Mucosa of rectum (tissue), 2 donors: ENCODE measurements at regions not wholly inside any gene's neighbourhood (a gene's known extent, or its start where the extent isn't known, plus 50 kb on each side); places are given as distances from the start of the nearest gene placed in this dataset.
"Not testable (repeated sequence)": the region's sequence is repeated elsewhere in the genome, so short reads cannot be mapped to it uniquely, and the experiment has no call there.

ENCODE experiments used
- H3K27ac ChIP-seq, 2 donors: one replicate each; pipeline ENCODE4 v1.7.0; 2013; ENCODE audit warnings: inconsistent platforms in 2 of 2, low read depth in 2 of 2, low read length in 2 of 2
- H3K27me3 ChIP-seq, 2 donors: one replicate each; pipeline ENCODE4 v1.7.0; 2013; ENCODE audit warnings: low read length in 2 of 2; ENCODE audit not compliant: control insufficient read depth in 2 of 2, insufficient read depth in 2 of 2
- H3K36me3 ChIP-seq, 2 donors: one replicate each; pipeline ENCODE4 v1.7.0; 2013; ENCODE audit warnings: low read length in 2 of 2; ENCODE audit not compliant: control insufficient read depth in 2 of 2, insufficient read depth in 2 of 2
- H3K4me1 ChIP-seq, 2 donors: one replicate each; pipeline ENCODE4 v1.7.0; 2013; ENCODE audit warnings: low read length in 2 of 2, mild to moderate bottlenecking in 1 of 2; ENCODE audit not compliant: control insufficient read depth in 2 of 2, insufficient read depth in 2 of 2
- H3K4me3 ChIP-seq, 2 donors: one replicate each; pipeline ENCODE4 v1.7.0; 2013; ENCODE audit warnings: low read length in 2 of 2
- H3K9ac ChIP-seq, 2 donors: one replicate each; pipeline ENCODE4 v1.7.0; 2013; ENCODE audit warnings: low read length in 2 of 2, low read depth in 1 of 2, mild to moderate bottlenecking in 1 of 2
- H3K9me3 ChIP-seq, 2 donors: one replicate each; pipeline ENCODE4 v1.7.0; 2013; ENCODE audit warnings: low read length in 2 of 2; ENCODE audit not compliant: control insufficient read depth in 2 of 2
- donor health status: healthy.
- donor health status: Normal muscosa, but diverticular disease.

- Histone ChIP-seq H3K36me3 (no peaks in the 10 kb centered on the region), H3K9me3 (no peaks in the 10 kb centered on the region), H3K27ac (no peak overlapping the region), H3K4me1 (peaks cover 15 to 22% of the 10 kb centered on the region in 2 donors), H3K4me3 (no peak overlapping the region), H3K9ac (no peak overlapping the region), H3K27me3 (no peaks in the 10 kb centered on the region)
Observed at GRCh38 chr1:168835176-168835575, 106.2 kb upstream of the DPT start.

GRCh38 chr1:168835791-168836190, 106.8 kb upstream of the DPT start:
- H3K27me3 ChIP-seq = no peaks in the 10 kb centered on the region
- no peak overlapping the region for H3K4me3 ChIP-seq
- H3K27ac ChIP-seq = no peak overlapping the region
- peaks cover 15 to 22% of the 10 kb centered on the region in 2 donors for H3K4me1 ChIP-seq
- H3K9ac ChIP-seq = no peak overlapping the region
- no peaks in the 10 kb centered on the region for H3K9me3 ChIP-seq
- no peaks in the 10 kb centered on the region for H3K36me3 ChIP-seq

- Histone ChIP-seq H3K27me3 (no peaks in the 10 kb centered on the region), H3K36me3 (no peaks in the 10 kb centered on the region), H3K9me3 (no peaks in the 10 kb centered on the region), H3K4me3 (no peak overlapping the region), H3K9ac (no peak overlapping the region), H3K4me1 (peaks cover 15 to 22% of the 10 kb centered on the region in 2 donors), H3K27ac (no peak overlapping the region)
Observed at GRCh38 chr1:168836469-168836868, 107.5 kb upstream of the DPT start.

DNA sequence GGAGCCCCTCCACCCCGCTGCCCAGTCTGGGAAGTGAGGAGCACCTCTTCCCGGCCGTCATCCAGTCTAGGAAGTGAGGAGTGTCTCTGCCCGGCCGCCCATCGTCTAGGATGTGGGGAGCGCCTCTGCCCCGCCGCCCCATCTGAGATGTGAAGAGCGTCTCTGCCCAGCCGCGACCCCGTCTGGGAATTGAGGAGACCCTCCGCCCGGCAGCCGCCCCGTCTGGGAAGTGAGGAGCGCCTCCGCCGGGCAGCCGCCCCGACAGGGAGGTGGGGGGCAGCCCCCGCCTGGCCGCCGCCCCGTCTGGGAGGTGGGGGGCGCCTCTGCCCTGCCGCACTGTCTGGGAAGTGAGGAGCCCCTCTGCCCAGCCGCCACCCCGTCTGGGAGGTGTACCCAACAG, 108.2 kb upstream of the DPT start:
- not testable (repeated sequence) for H3K9me3 ChIP-seq, H3K36me3 ChIP-seq, H3K27me3 ChIP-seq, H3K4me3 ChIP-seq, H3K27ac ChIP-seq, H3K9ac ChIP-seq
- H3K4me1 ChIP-seq = peaks cover 12 to 21% of the 10 kb centered on the region in 2 donors

GRCh38 chr1:168842306-168842705, 113.3 kb upstream of the DPT start:
- H3K36me3 ChIP-seq = no peaks in the 10 kb centered on the region
- no peak overlapping the region for H3K27ac ChIP-seq
- H3K4me3 ChIP-seq = no peak overlapping the region
- H3K9ac ChIP-seq = no peak overlapping the region
- peaks cover 0 to 26% of the 10 kb centered on the region in 2 donors for H3K4me1 ChIP-seq
- no peaks in the 10 kb centered on the region for H3K9me3 ChIP-seq
- no peaks in the 10 kb centered on the region for H3K27me3 ChIP-seq

- no peak overlapping the region for H3K4me3 ChIP-seq
- H3K27me3 ChIP-seq = no peaks in the 10 kb centered on the region
- peak overlapping the region in 1 of 2 donors; percentile 62 for H3K27ac ChIP-seq
- peaks cover 0 to 26% of the 10 kb centered on the region in 2 donors for H3K4me1 ChIP-seq
- no peaks in the 10 kb centered on the region for H3K36me3 ChIP-seq
- H3K9ac ChIP-seq = peak overlapping the region in 1 of 2 donors; percentile 5
- H3K9me3 ChIP-seq = no peaks in the 10 kb centered on the region
Observed at GRCh38 chr1:168842916-168843315, 113.9 kb upstream of the DPT start.

- Histone ChIP-seq H3K4me1 (peaks cover 0 to 26% of the 10 kb centered on the region in 2 donors), H3K27ac (peak overlapping the region in 1 of 2 donors; percentile 62), H3K36me3 (no peaks in the 10 kb centered on the region), H3K9me3 (no peaks in the 10 kb centered on the region), H3K9ac (peak overlapping the region in 1 of 2 donors; percentile 5), H3K4me3 (no peak overlapping the region), H3K27me3 (no peaks in the 10 kb centered on the region)
Observed at GRCh38 chr1:168843401-168843800, 114.4 kb upstream of the DPT start.

DNA sequence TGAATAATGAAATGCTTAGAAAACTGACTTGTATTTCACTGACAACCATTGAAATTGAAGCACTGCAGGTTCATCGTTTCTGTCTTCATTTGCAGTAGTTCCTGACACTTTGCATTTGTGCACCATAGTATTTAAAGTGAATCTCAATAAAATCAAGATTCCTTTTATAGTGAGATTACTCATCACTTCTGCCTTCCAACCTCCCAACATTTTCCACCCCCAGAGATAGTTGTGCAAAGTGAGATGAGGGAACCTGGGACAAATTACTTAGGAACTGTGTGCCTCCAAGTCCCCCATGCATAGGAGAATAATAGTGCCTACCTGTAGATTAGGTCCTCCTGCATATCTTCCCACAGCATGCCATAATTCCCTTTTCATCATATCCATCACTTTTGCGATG, 114.9 kb upstream of the DPT start:
- Histone ChIP-seq H3K27ac (no peak overlapping the region), H3K9me3 (no peaks in the 10 kb centered on the region), H3K4me3 (no peak overlapping the region), H3K27me3 (no peaks in the 10 kb centered on the region), H3K4me1 (peaks cover 0 to 25% of the 10 kb centered on the region in 2 donors), H3K9ac (no peak overlapping the region), H3K36me3 (no peaks in the 10 kb centered on the region)

DNA sequence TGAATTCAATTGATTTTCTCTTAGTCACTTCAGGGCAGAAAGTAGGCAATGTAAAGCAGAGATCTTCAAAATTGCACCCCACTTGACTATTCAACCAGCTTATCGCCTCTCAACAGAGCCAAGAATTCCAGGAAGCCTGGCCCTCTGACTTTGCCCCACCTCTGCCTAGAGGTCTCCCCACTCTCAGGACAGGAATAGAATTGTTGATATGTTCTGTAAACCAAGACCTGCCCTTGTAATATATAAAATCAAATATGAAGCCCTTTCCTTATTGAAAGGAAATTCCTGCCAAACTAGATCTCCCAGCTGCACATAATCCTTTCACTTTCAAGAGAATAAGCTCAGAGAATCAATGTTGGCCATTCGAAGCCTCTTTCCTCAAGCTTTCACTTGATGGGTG, 116.1 kb upstream of the DPT start:
- Histone ChIP-seq H3K27ac (peak overlapping the region; percentile 35 to 62), H3K4me3 (no peak overlapping the region), H3K4me1 (peaks cover 0 to 23% of the 10 kb centered on the region in 2 donors), H3K36me3 (no peaks in the 10 kb centered on the region), H3K9ac (no peak overlapping the region), H3K27me3 (no peaks in the 10 kb centered on the region), H3K9me3 (no peaks in the 10 kb centered on the region)

GRCh38 chr1:168848051-168848450, 119.0 kb upstream of the DPT start:
- Histone ChIP-seq H3K27me3 (no peaks in the 10 kb centered on the region), H3K9ac (no peak overlapping the region), H3K4me3 (no peak overlapping the region), H3K9me3 (no peaks in the 10 kb centered on the region), H3K27ac (no peak overlapping the region), H3K4me1 (peaks cover 0 to 16% of the 10 kb centered on the region in 2 donors), H3K36me3 (no peaks in the 10 kb centered on the region)
